ENCODE measurements at regions not wholly inside any gene's neighbourhood (a gene's known extent, or its start where the extent isn't known, plus 50 kb on each side); places are given as distances from the start of the nearest gene placed in this dataset.

DNA sequence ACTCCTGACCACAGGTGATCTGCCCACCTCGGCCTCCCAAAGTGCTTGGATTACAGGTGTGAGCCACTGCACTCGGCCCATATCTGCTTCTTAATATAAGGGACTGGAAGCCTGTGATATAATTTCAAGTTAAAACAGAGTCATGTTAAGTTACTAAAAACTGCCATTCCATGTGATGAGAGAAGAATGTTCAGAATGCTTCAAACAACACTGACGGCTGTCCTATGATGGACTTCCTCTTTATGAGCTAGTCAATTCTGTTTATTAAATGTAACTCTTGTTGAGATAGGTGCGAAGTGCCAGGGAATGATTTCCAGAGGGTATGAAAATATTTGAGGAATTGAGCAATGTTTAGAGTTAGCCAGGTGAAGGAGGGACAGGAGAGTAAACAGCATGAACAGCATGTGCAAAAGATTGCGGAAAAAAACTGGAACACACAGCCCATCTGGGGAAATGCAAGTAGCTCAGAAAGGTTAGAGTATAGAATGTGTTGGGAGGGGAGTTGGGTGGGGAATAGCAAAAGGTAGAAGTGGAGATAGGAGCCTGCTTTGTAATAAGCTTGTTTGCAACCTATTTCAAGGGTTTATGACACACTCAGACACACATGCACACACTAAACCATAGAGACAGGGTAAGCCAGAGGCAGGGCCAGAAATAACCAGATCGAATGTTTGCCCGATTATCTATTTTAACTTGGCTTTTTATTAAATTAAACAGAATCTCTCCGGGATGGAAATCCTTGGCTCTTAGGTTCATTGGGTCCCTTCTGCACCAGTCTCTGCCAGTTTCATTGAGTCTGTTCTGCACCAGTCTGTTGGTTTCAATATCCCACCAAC lies 135.6 kb upstream of the COX10 start:
- TF ChIP-seq EZH2 (IDR thresholded peaks at IDR 0.05; ENCODE audit: borderline replicate concordance, insufficient read depth, low read depth, low read length, poor library complexity, severe bottlenecking), result no peak
- TF ChIP-seq, protein P1, sequence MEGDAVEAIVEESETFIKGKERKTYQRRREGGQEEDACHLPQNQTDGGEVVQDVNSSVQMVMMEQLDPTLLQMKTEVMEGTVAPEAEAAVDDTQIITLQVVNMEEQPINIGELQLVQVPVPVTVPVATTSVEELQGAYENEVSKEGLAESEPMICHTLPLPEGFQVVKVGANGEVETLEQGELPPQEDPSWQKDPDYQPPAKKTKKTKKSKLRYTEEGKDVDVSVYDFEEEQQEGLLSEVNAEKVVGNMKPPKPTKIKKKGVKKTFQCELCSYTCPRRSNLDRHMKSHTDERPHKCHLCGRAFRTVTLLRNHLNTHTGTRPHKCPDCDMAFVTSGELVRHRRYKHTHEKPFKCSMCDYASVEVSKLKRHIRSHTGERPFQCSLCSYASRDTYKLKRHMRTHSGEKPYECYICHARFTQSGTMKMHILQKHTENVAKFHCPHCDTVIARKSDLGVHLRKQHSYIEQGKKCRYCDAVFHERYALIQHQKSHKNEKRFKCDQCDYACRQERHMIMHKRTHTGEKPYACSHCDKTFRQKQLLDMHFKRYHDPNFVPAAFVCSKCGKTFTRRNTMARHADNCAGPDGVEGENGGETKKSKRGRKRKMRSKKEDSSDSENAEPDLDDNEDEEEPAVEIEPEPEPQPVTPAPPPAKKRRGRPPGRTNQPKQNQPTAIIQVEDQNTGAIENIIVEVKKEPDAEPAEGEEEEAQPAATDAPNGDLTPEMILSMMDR (IDR thresholded peaks at IDR 0.05), result no peak
- Mint-ChIP-seq H3K27me3 (no peaks in the 10 kb centered on the region), H3K27ac (peak overlapping the region; percentile 66), H3K9me3 (ENCODE audit: insufficient read depth) (no peaks in the 10 kb centered on the region), H3K4me3 (no peak overlapping the region), H3K4me1 (peaks cover 46% of the 10 kb centered on the region)
- no peaks in the 10 kb centered on the region for H3K36me3 ChIP-seq (replicated peaks in 1 of 2; ENCODE audit: control extremely low read depth in 1 of 2, control insufficient read depth in 1 of 2, extremely low read depth in 1 of 2, insufficient read depth in 2 of 2, low read length in 1 of 2)
- POLR2A ChIA-PET, result no interaction called here
- H3K27me3 ChIP-seq (replicated peaks in 1 of 4; ENCODE audit: control extremely low read depth in 1 of 4, control insufficient read depth in 3 of 4, insufficient read depth in 4 of 4, low read length in 3 of 4), result no peaks in the 10 kb centered on the region
- H4K20me1 ChIP-seq (ENCODE audit: control insufficient read depth, insufficient read depth, low read length, poor library complexity, severe bottlenecking), result no peaks in the 10 kb centered on the region
- H3K4me1 ChIP-seq (ENCODE audit: control insufficient read depth in 2 of 2, insufficient read depth in 2 of 2, low read length in 2 of 2), result peaks cover 37 to 44% of the 10 kb centered on the region in 2 donors
- no peak overlapping the region for H2AFZ ChIP-seq (ENCODE audit: insufficient read depth, low read depth, low read length, poor library complexity, severe bottlenecking)
- 49% methylated on average over 5 of the region's 8 CpGs for WGBS (ENCODE audit: insufficient coverage)
- no peak for DNase-seq
- no peaks in the 10 kb centered on the region for H3K79me2 ChIP-seq (ENCODE audit: control insufficient read depth, insufficient read depth, low read length)
- peaks cover 0 to 5% (median 5%) of the 10 kb centered on the region in 3 donors for H3K9me3 ChIP-seq (ENCODE audit: control extremely low read depth in 1 of 3, control insufficient read depth in 2 of 3, insufficient read depth in 1 of 3, low read length in 2 of 3)
- ATAC-seq (ENCODE audit: low read depth), result no peak
- no peak overlapping the region for H3K27ac ChIP-seq (ENCODE audit: low read length in 2 of 2)
- intact Hi-C loops (cut with micrococcal nuclease), result loop anchor here (5.0 kb wide), 1 partner anchor 916 kb away; the partner anchor contains the start of gene ELAC2
- H3K4me3 ChIP-seq (ENCODE audit: control extremely low read depth in 1 of 5, extremely low read depth in 1 of 5, insufficient read depth in 1 of 5, low read depth in 2 of 5, low read length in 4 of 5), result no peak overlapping the region
- CTCF ChIA-PET, result no interaction called here
- no peak overlapping the region for H3K9ac ChIP-seq (ENCODE audit: low read length)
- no peak overlapping the region for H3K4me2 ChIP-seq (replicated peaks; ENCODE audit: low read depth, low read length, poor library complexity, severe bottlenecking)

GRCh38 chr17:13939222-13939621 lies 130.1 kb upstream of the COX10 start:
- H3K4me1 Mint-ChIP-seq, result peaks cover 11% of the 10 kb centered on the region
- Histone ChIP-seq H3K79me2 (ENCODE audit: control insufficient read depth, insufficient read depth, low read length) (no peaks in the 10 kb centered on the region), H3K4me1 (ENCODE audit: control insufficient read depth in 2 of 2, insufficient read depth in 2 of 2, low read length in 2 of 2) (peaks cover 0 to 4% of the 10 kb centered on the region in 2 donors), H3K27me3 (replicated peaks in 1 of 4; ENCODE audit: control extremely low read depth in 1 of 4, control insufficient read depth in 3 of 4, insufficient read depth in 4 of 4, low read length in 3 of 4) (no peaks in the 10 kb centered on the region), H3K9me3 (ENCODE audit: control extremely low read depth in 1 of 3, control insufficient read depth in 2 of 3, insufficient read depth in 1 of 3, low read length in 2 of 3) (peaks cover 0 to 8% (median 2%) of the 10 kb centered on the region in 3 donors), H2AFZ (ENCODE audit: insufficient read depth, low read depth, low read length, poor library complexity, severe bottlenecking) (no peak overlapping the region), H4K20me1 (ENCODE audit: control insufficient read depth, insufficient read depth, low read length, poor library complexity, severe bottlenecking) (no peaks in the 10 kb centered on the region), H3K36me3 (replicated peaks in 1 of 2; ENCODE audit: control extremely low read depth in 1 of 2, control insufficient read depth in 1 of 2, extremely low read depth in 1 of 2, insufficient read depth in 2 of 2, low read length in 1 of 2) (no peaks in the 10 kb centered on the region), H3K4me2 (replicated peaks; ENCODE audit: low read depth, low read length, poor library complexity, severe bottlenecking) (no peak overlapping the region), H3K9ac (ENCODE audit: low read length) (no peak overlapping the region), H3K27ac (ENCODE audit: low read length in 2 of 2) (no peak overlapping the region), H3K4me3 (ENCODE audit: control extremely low read depth in 1 of 5, extremely low read depth in 1 of 5, insufficient read depth in 1 of 5, low read depth in 2 of 5, low read length in 4 of 5) (no peak overlapping the region)
- no peaks in the 10 kb centered on the region for H3K27me3 Mint-ChIP-seq
- H3K27ac Mint-ChIP-seq, result no peak overlapping the region
- TF ChIP-seq, protein P1 (IDR thresholded peaks at IDR 0.05), result peak; percentile 23
- no peak for TF ChIP-seq EZH2 (IDR thresholded peaks at IDR 0.05; ENCODE audit: borderline replicate concordance, insufficient read depth, low read depth, low read length, poor library complexity, severe bottlenecking)
- intact Hi-C loops (cut with micrococcal nuclease), result loop anchor here (5.0 kb wide), 1 partner anchor 342 kb away; no protein-coding TSS in a partner anchor
- ATAC-seq (ENCODE audit: low read depth) (no peak), DNase-seq (no peak)
- ChIA-PET CTCF (interaction anchor here (1.1 to 2.8 kb wide), 3 partner anchors 10 to 344 kb away, joined by 5 to 14 read pairs (median 9); no protein-coding TSS in a partner anchor), POLR2A (no interaction called here)
- H3K4me3 Mint-ChIP-seq, result no peak overlapping the region
- H3K9me3 Mint-ChIP-seq (ENCODE audit: insufficient read depth), result peaks cover 2% of the 10 kb centered on the region
- WGBS (ENCODE audit: insufficient coverage), result no CpG with 5 or more reads among the region's 1 CpG

All from B cell (primary cell).